ENCODE measurements at regions not wholly inside any gene's neighbourhood (a gene's known extent, or its start where the extent isn't known, plus 50 kb on each side); places are given as distances from the start of the nearest gene placed in this dataset.

GRCh38 chr3:72694398-72694797 lies 153.8 kb downstream of the SHQ1 start:
- no peak for TF ChIP-seq CTCF (IDR thresholded peaks at IDR 0.05; ENCODE audit: insufficient read depth, low read length, poor library complexity, severe bottlenecking)
- TF ChIP-seq EZH2phosphoT487 (conservative IDR thresholded peaks at IDR 0.05; ENCODE audit: low read length): no peak

All from SU-DHL-6 (cell line).